ENCODE measurements at regions not wholly inside any gene's neighbourhood (a gene's known extent, or its start where the extent isn't known, plus 50 kb on each side); places are given as distances from the start of the nearest gene placed in this dataset.

DNA sequence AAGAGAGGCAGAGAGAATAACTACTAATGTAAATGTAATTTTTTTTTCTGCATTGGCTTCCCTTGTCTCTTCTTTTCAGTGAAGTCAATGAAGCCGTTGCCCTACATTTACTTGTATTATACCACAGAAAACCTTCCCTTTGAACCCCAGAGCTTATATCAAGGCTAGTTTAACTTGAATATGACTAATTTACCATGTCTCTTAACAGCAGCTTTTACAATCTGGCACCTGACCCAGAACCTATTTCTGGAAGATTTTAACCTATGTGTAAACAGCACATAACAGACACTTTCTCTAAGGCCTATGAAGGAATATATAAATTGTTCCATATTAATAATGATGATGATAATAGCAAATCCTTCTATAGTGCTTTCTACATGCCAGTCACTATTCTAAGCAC, 580.5 kb upstream of the NXPH2 start:
- Histone ChIP-seq H3F3A (ENCODE audit: low read length, unreplicated experiment) (no peaks in the 10 kb centered on the region), H3K4me3 (ENCODE audit: low read length) (no peak overlapping the region), H3K4me2 (ENCODE audit: low read length) (no peak overlapping the region), H3K27me3 (ENCODE audit: low read length) (no peaks in the 10 kb centered on the region), H2AFZ (ENCODE audit: low read length) (no peak overlapping the region), H3K36me3 (ENCODE audit: low read depth, low read length) (no peaks in the 10 kb centered on the region), H3K4me1 (ENCODE audit: insufficient read depth, low read length) (no peaks in the 10 kb centered on the region), H3K79me2 (ENCODE audit: low read length) (no peaks in the 10 kb centered on the region), H3K9me3 (ENCODE audit: low read length) (no peaks in the 10 kb centered on the region), H3K9ac (ENCODE audit: low read length) (no peak overlapping the region), H3K27ac (ENCODE audit: low read length) (no peak overlapping the region), H4K20me1 (ENCODE audit: low read length) (no peaks in the 10 kb centered on the region), H3K9me2 (replicated peaks; ENCODE audit: low read length) (no peaks in the 10 kb centered on the region)
- ATAC-seq (peak; percentile 70), DNase-seq (peak; percentile 28)
- TF ChIP-seq EZH2 (IDR thresholded peaks at IDR 0.05; ENCODE audit: low read length, unreplicated experiment), result no peak
- TF ChIP-seq, protein P1, sequence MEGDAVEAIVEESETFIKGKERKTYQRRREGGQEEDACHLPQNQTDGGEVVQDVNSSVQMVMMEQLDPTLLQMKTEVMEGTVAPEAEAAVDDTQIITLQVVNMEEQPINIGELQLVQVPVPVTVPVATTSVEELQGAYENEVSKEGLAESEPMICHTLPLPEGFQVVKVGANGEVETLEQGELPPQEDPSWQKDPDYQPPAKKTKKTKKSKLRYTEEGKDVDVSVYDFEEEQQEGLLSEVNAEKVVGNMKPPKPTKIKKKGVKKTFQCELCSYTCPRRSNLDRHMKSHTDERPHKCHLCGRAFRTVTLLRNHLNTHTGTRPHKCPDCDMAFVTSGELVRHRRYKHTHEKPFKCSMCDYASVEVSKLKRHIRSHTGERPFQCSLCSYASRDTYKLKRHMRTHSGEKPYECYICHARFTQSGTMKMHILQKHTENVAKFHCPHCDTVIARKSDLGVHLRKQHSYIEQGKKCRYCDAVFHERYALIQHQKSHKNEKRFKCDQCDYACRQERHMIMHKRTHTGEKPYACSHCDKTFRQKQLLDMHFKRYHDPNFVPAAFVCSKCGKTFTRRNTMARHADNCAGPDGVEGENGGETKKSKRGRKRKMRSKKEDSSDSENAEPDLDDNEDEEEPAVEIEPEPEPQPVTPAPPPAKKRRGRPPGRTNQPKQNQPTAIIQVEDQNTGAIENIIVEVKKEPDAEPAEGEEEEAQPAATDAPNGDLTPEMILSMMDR (conservative IDR thresholded peaks at IDR 0.05; ENCODE audit: low read depth, low read length), result no peak
- no peak for TF ChIP-seq EZH2phosphoT487 (IDR thresholded peaks at IDR 0.05; ENCODE audit: borderline replicate concordance, low read length)
- BruUV-seq (replicated peaks), result no TSS peak
- ChIA-PET POLR2A (ENCODE audit: unreplicated experiment) (no interaction called here), CTCF (no interaction called here)
- intact Hi-C loops (cut with micrococcal nuclease), result no loop called here

DNA sequence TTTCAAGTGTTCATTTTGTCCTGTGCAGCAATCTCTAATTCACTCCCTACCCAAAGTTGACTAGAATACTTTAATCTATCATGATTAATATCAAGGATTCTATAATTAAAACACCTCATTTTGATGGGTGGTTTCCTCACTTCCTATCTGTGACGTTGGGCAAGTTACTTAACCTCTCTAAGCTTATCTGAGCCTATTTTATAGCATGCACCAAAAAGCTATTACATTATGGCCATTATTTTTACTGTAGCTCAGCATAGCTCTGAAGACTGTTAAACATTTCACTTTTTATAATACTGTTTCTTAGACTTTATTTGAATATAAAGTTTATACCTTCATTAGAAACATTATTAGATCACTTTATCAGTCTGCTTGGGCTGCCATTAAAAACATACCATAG, 579.6 kb upstream of the NXPH2 start:
- BruUV-seq (replicated peaks), result no TSS peak
- no peak for DNase-seq
- TF ChIP-seq, protein P1 (conservative IDR thresholded peaks at IDR 0.05; ENCODE audit: low read depth, low read length), result no peak
- TF ChIP-seq EZH2 (IDR thresholded peaks at IDR 0.05; ENCODE audit: low read length, unreplicated experiment), result no peak
- no peak for TF ChIP-seq EZH2phosphoT487 (IDR thresholded peaks at IDR 0.05; ENCODE audit: borderline replicate concordance, low read length)
- Histone ChIP-seq H2AFZ (ENCODE audit: low read length) (no peak overlapping the region), H3K9ac (ENCODE audit: low read length) (no peak overlapping the region), H3K9me2 (replicated peaks; ENCODE audit: low read length) (no peaks in the 10 kb centered on the region), H3K27ac (ENCODE audit: low read length) (no peak overlapping the region), H3K4me1 (ENCODE audit: insufficient read depth, low read length) (no peaks in the 10 kb centered on the region), H3F3A (ENCODE audit: low read length, unreplicated experiment) (no peaks in the 10 kb centered on the region), H3K4me2 (ENCODE audit: low read length) (no peak overlapping the region), H3K36me3 (ENCODE audit: low read depth, low read length) (no peaks in the 10 kb centered on the region), H3K27me3 (ENCODE audit: low read length) (no peaks in the 10 kb centered on the region), H3K4me3 (ENCODE audit: low read length) (no peak overlapping the region), H4K20me1 (ENCODE audit: low read length) (no peaks in the 10 kb centered on the region), H3K9me3 (ENCODE audit: low read length) (no peaks in the 10 kb centered on the region), H3K79me2 (ENCODE audit: low read length) (no peaks in the 10 kb centered on the region)
- intact Hi-C loops (cut with micrococcal nuclease), result loop anchor here (10.0 kb wide), 1 partner anchor 325 kb away; no protein-coding TSS in a partner anchor
- no peak for ATAC-seq
- ChIA-PET CTCF (no interaction called here), POLR2A (ENCODE audit: unreplicated experiment) (no interaction called here)

GRCh38 chr2:139357972-139358371, 577.8 kb upstream of the NXPH2 start:
- Histone ChIP-seq H4K20me1 (ENCODE audit: low read length) (no peaks in the 10 kb centered on the region), H3F3A (ENCODE audit: low read length, unreplicated experiment) (no peaks in the 10 kb centered on the region), H3K9me2 (replicated peaks; ENCODE audit: low read length) (no peaks in the 10 kb centered on the region), H3K4me2 (ENCODE audit: low read length) (no peak overlapping the region), H3K9me3 (ENCODE audit: low read length) (no peaks in the 10 kb centered on the region), H3K9ac (ENCODE audit: low read length) (no peak overlapping the region), H3K27ac (ENCODE audit: low read length) (no peak overlapping the region), H3K79me2 (ENCODE audit: low read length) (no peaks in the 10 kb centered on the region), H3K4me3 (ENCODE audit: low read length) (no peak overlapping the region), H3K4me1 (ENCODE audit: insufficient read depth, low read length) (no peaks in the 10 kb centered on the region), H3K36me3 (ENCODE audit: low read depth, low read length) (no peaks in the 10 kb centered on the region), H3K27me3 (ENCODE audit: low read length) (no peaks in the 10 kb centered on the region), H2AFZ (ENCODE audit: low read length) (no peak overlapping the region)
- ATAC-seq (no peak), DNase-seq (no peak)
- intact Hi-C loops (cut with micrococcal nuclease), result loop anchor here (10.0 kb wide), 1 partner anchor 323 kb away; no protein-coding TSS in a partner anchor
- no TSS peak for BruUV-seq (replicated peaks)
- no peak for TF ChIP-seq EZH2phosphoT487 (IDR thresholded peaks at IDR 0.05; ENCODE audit: borderline replicate concordance, low read length)
- ChIA-PET CTCF (no interaction called here), POLR2A (ENCODE audit: unreplicated experiment) (no interaction called here)
